ENCODE measurements at regions not wholly inside any gene's neighbourhood (a gene's known extent, or its start where the extent isn't known, plus 50 kb on each side); places are given as distances from the start of the nearest gene placed in this dataset.

GRCh38 chr5:72599065-72599433, 91.8 kb upstream of the ZNF366 start:
- CTCF ChIA-PET: no interaction called here
- H4K20me1 ChIP-seq (ENCODE audit: low read length): no peaks in the 10 kb centered on the region
- H3K79me2 ChIP-seq (ENCODE audit: low read length): no peaks in the 10 kb centered on the region
- H3K9ac ChIP-seq (ENCODE audit: low read length): peak overlapping the region; percentile 82
- H3K27ac ChIP-seq (ENCODE audit: low read length): peak overlapping the region; percentile 100
- no peaks in the 10 kb centered on the region for H3K36me3 ChIP-seq (ENCODE audit: low read depth, low read length)
- TF ChIP-seq CTCF (conservative IDR thresholded peaks at IDR 0.05; ENCODE audit: low read depth, low read length): no peak
- TF ChIP-seq EZH2 (IDR thresholded peaks at IDR 0.05; ENCODE audit: low read length, unreplicated experiment): no peak
- TF ChIP-seq EZH2phosphoT487 (IDR thresholded peaks at IDR 0.05; ENCODE audit: borderline replicate concordance, low read length): no peak
- H3K4me2 ChIP-seq (ENCODE audit: low read length): peak overlapping the region; percentile 78; the same call in 1 of the 2 replicates
- no peaks in the 10 kb centered on the region for H3K27me3 ChIP-seq (ENCODE audit: low read length)
- peaks cover 9% of the 10 kb centered on the region for H3F3A ChIP-seq (ENCODE audit: low read length, unreplicated experiment)
- no TSS peak for BruUV-seq (replicated peaks)
- intact Hi-C loops (cut with micrococcal nuclease): no loop called here
- ATAC-seq (no peak), DNase-seq (no peak)
- H3K9me2 ChIP-seq (replicated peaks; ENCODE audit: low read length): no peaks in the 10 kb centered on the region
- POLR2A ChIA-PET (ENCODE audit: unreplicated experiment): no interaction called here
- peaks cover 67% of the 10 kb centered on the region for H3K4me1 ChIP-seq (ENCODE audit: insufficient read depth, low read length)
- H3K4me3 ChIP-seq (ENCODE audit: low read length): no peak overlapping the region
- H2AFZ ChIP-seq (ENCODE audit: low read length): no peak overlapping the region
- H3K9me3 ChIP-seq (ENCODE audit: low read length): no peaks in the 10 kb centered on the region

- DNase-seq (peak; percentile 28), ATAC-seq (no peak)
- Histone ChIP-seq H3K27ac (ENCODE audit: low read length) (peak overlapping the region; percentile 100), H3K4me2 (ENCODE audit: low read length) (no peak overlapping the region), H4K20me1 (ENCODE audit: low read length) (no peaks in the 10 kb centered on the region), H3K4me3 (ENCODE audit: low read length) (no peak overlapping the region; the same call in 1 of the 2 replicates), H3K4me1 (ENCODE audit: insufficient read depth, low read length) (peaks cover 65% of the 10 kb centered on the region), H3K27me3 (ENCODE audit: low read length) (no peaks in the 10 kb centered on the region), H3K79me2 (ENCODE audit: low read length) (no peaks in the 10 kb centered on the region), H3K36me3 (ENCODE audit: low read depth, low read length) (no peaks in the 10 kb centered on the region), H3F3A (ENCODE audit: low read length, unreplicated experiment) (peaks cover 9% of the 10 kb centered on the region), H3K9me3 (ENCODE audit: low read length) (no peaks in the 10 kb centered on the region), H3K9me2 (replicated peaks; ENCODE audit: low read length) (no peaks in the 10 kb centered on the region), H2AFZ (ENCODE audit: low read length) (no peak overlapping the region), H3K9ac (ENCODE audit: low read length) (peak overlapping the region; percentile 82; the same call in 1 of the 2 replicates)
- no peak for TF ChIP-seq EZH2phosphoT487 (IDR thresholded peaks at IDR 0.05; ENCODE audit: borderline replicate concordance, low read length)
- intact Hi-C loops (cut with micrococcal nuclease): no loop called here
- ChIA-PET POLR2A (ENCODE audit: unreplicated experiment) (interaction anchor here (0.6 kb wide), 1 partner anchor 84 kb away, joined by 22 read pairs; no protein-coding TSS in a partner anchor), CTCF (no interaction called here)
- no TSS peak for BruUV-seq (replicated peaks)
Observed at GRCh38 chr5:72598401-72599064, 91.3 kb upstream of the ZNF366 start.

GRCh38 chr5:72597456-72597948, 90.3 kb upstream of the ZNF366 start:
- no TSS peak for BruUV-seq (replicated peaks)
- DNase-seq (peak; percentile 31), ATAC-seq (peak; percentile 5; the same call in 1 of the 2 replicates)
- Histone ChIP-seq H3K9ac (ENCODE audit: low read length) (peak overlapping the region; percentile 32; the same call in 1 of the 2 replicates), H3K4me2 (ENCODE audit: low read length) (no peak overlapping the region), H3K79me2 (ENCODE audit: low read length) (no peaks in the 10 kb centered on the region), H3F3A (ENCODE audit: low read length, unreplicated experiment) (peaks cover 9% of the 10 kb centered on the region), H3K4me3 (ENCODE audit: low read length) (no peak overlapping the region), H3K4me1 (ENCODE audit: insufficient read depth, low read length) (peaks cover 55% of the 10 kb centered on the region), H3K9me2 (replicated peaks; ENCODE audit: low read length) (no peaks in the 10 kb centered on the region), H3K27me3 (ENCODE audit: low read length) (no peaks in the 10 kb centered on the region), H3K27ac (ENCODE audit: low read length) (peak overlapping the region; percentile 100), H3K36me3 (ENCODE audit: low read depth, low read length) (no peaks in the 10 kb centered on the region), H2AFZ (ENCODE audit: low read length) (peak overlapping the region; percentile 50; the same call in 1 of the 2 replicates), H4K20me1 (ENCODE audit: low read length) (no peaks in the 10 kb centered on the region), H3K9me3 (ENCODE audit: low read length) (no peaks in the 10 kb centered on the region)
- CTCF ChIA-PET: no interaction called here
- intact Hi-C loops (cut with micrococcal nuclease): no loop called here
- TF ChIP-seq CTCF (conservative IDR thresholded peaks at IDR 0.05; ENCODE audit: low read depth, low read length) (no peak), EZH2 (IDR thresholded peaks at IDR 0.05; ENCODE audit: low read length, unreplicated experiment) (no peak), EZH2phosphoT487 (IDR thresholded peaks at IDR 0.05; ENCODE audit: borderline replicate concordance, low read length) (no peak)
- POLR2A ChIA-PET (ENCODE audit: unreplicated experiment): no interaction called here

Measured in PC-3 (cell line).